ENCODE measurements at regions not wholly inside any gene's neighbourhood (a gene's known extent, or its start where the extent isn't known, plus 50 kb on each side); places are given as distances from the start of the nearest gene placed in this dataset.
"Not testable (repeated sequence)": the region's sequence is repeated elsewhere in the genome, so short reads cannot be mapped to it uniquely, and the experiment has no call there.

DNA sequence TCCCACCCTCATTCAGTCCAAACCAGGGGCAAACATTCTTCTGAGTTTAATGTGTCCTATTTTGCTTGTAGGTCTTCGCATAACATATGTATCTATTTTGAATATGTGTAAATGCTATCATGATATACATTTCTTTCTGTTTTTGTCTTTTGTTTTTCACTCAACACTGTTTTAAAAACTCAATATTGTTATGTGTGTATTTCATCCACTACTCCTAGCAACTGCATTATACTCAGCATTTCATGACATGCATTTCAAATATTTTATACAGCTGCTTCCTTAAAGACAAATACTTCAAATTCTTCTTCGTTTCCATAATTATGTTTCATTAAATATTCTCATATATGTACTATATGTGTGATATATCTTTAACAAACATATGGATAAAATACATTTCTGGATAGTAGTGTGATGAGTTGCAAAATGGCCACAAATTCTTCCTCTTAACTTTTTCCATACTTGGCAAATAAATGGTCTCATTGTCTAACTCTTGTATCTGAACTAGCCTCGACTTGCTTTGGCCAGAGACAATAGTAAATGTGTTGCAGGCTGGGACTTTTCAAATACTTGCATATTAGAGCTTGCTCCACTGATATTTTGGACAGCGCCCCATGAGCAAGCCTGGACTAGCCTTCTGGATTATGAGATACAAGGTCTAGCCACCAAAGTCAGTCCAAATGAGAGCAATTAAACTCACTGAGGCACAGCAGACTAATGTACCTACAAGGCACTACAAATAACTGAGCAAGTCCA, 539.7 kb upstream of the KCND2 start:
- no peak overlapping the region for H3K4me3 ChIP-seq (ENCODE audit: low read depth, low read length)
- POLR2A ChIA-PET: no interaction called here
- no peaks in the 10 kb centered on the region for H3K9me3 ChIP-seq (ENCODE audit: control insufficient read depth, insufficient read depth, low read length)
- H3K27ac ChIP-seq (ENCODE audit: low read depth, low read length): no peak overlapping the region
- no peak for DNase-seq (ENCODE audit: low read depth, low spot score)
- TF ChIP-seq, protein P1, sequence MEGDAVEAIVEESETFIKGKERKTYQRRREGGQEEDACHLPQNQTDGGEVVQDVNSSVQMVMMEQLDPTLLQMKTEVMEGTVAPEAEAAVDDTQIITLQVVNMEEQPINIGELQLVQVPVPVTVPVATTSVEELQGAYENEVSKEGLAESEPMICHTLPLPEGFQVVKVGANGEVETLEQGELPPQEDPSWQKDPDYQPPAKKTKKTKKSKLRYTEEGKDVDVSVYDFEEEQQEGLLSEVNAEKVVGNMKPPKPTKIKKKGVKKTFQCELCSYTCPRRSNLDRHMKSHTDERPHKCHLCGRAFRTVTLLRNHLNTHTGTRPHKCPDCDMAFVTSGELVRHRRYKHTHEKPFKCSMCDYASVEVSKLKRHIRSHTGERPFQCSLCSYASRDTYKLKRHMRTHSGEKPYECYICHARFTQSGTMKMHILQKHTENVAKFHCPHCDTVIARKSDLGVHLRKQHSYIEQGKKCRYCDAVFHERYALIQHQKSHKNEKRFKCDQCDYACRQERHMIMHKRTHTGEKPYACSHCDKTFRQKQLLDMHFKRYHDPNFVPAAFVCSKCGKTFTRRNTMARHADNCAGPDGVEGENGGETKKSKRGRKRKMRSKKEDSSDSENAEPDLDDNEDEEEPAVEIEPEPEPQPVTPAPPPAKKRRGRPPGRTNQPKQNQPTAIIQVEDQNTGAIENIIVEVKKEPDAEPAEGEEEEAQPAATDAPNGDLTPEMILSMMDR (IDR thresholded peaks at IDR 0.05; ENCODE audit: low read depth, low read length): no peak
- no peaks in the 10 kb centered on the region for H3K27me3 ChIP-seq (ENCODE audit: control insufficient read depth, insufficient read depth, low read length)
- CTCF ChIA-PET: no interaction called here

DNA sequence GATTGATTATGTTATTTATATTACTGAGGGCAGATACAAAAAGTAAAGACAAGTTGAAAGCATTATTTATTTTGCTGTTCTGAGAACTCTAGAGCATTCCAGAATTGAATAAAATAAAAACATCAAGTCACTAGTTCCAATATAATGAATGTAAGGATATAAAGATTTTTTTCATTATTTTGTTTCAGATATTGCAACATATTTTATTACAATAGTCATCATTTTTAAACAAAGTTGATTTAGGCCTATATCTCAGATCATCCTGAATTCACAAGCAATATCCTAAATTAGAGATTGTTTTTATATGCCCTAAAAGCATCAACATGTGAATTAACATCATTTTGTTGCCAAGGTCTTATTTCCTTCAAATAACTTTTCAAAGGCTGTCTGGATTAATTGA, 535.6 kb upstream of the KCND2 start:
- Histone ChIP-seq H3K9me3 (ENCODE audit: control insufficient read depth, insufficient read depth, low read length) (no peaks in the 10 kb centered on the region), H3K27me3 (ENCODE audit: control insufficient read depth, insufficient read depth, low read length) (no peaks in the 10 kb centered on the region), H3K27ac (ENCODE audit: low read depth, low read length) (no peak overlapping the region), H3K4me3 (ENCODE audit: low read depth, low read length) (no peak overlapping the region)
- CTCF ChIA-PET: no interaction called here
- no peak for DNase-seq (ENCODE audit: low read depth, low spot score)
- POLR2A ChIA-PET: no interaction called here
- TF ChIP-seq, protein P1 (IDR thresholded peaks at IDR 0.05; ENCODE audit: low read depth, low read length): no peak

DNA sequence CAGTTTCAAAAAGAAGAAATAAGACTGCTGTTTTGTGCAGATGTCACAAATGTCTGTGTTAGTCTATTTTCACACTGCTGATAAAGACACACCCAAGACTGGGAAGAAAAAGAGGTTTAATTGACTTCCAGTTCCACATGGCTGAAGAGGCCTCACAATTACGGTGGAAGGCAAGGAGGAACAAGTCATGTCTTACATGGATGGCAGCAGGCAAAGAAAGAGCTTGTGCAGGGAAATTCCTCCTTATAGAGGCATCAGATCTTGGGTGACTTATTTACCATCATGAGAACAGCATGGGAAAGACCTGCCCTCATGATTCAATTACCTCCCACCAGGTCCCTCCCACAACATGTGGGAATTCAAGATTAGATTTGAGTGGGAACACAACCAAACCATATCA, 527.7 kb upstream of the KCND2 start:
- H3K27me3 ChIP-seq (ENCODE audit: control insufficient read depth, insufficient read depth, low read length); DNase-seq (ENCODE audit: low read depth, low spot score); POLR2A ChIA-PET; CTCF ChIA-PET; H3K27ac ChIP-seq (ENCODE audit: low read depth, low read length); H3K4me3 ChIP-seq (ENCODE audit: low read depth, low read length); H3K9me3 ChIP-seq (ENCODE audit: control insufficient read depth, insufficient read depth, low read length): not testable (repeated sequence)

DNA sequence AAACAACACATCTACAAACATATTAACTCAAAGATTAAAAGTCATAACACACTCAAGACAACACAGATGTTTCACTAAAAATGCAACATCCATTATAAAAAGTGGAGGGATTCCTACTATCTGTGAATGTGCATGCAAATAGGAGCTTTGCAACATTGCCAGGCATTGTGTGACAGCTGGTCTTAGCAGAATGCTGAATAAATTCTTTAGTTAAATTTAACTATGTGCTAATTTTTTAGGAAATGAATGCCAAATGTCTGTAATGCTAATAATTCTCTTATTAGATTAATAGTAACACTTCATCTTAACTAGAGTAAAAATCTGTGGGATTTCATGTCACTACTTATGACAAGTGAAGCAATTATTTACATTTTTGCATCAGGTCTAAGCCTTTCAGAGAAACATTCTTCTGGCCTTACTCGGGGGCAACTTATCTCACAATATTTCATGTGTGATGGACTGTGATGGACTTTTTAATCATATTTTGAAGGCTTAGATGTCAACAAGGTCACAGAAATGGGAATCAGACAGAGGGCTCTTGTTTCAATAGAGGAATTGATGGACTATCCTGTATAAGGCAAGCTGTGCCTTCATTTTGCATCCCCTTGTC, 524.6 kb upstream of the KCND2 start:
- ChIA-PET POLR2A (no interaction called here), CTCF (no interaction called here)
- Histone ChIP-seq H3K9me3 (ENCODE audit: control insufficient read depth, insufficient read depth, low read length) (no peaks in the 10 kb centered on the region), H3K27me3 (ENCODE audit: control insufficient read depth, insufficient read depth, low read length) (no peaks in the 10 kb centered on the region), H3K27ac (ENCODE audit: low read depth, low read length) (no peak overlapping the region), H3K4me3 (ENCODE audit: low read depth, low read length) (no peak overlapping the region)
- TF ChIP-seq, protein P1 (IDR thresholded peaks at IDR 0.05; ENCODE audit: low read depth, low read length): no peak
- DNase-seq (ENCODE audit: low read depth, low spot score): no peak

DNA sequence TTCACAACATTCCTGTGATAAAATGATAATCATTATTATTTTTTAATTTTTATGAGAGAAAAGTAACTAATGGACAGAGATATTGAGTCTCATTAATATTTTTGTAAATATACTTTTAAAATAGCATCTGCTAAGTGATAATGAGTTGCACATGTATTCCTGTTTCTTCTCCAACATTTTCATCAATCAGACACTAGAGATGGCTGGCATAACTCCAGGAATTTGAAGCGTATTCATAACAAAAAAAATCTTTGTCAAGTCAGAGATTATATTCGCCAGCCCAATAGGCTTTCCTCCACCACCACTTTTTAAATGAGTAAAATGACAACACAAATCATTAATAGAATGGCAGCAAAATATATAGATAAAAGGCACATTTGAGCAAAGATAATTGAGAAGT, 524.0 kb upstream of the KCND2 start:
- H3K27ac ChIP-seq (ENCODE audit: low read depth, low read length): no peak overlapping the region
- H3K9me3 ChIP-seq (ENCODE audit: control insufficient read depth, insufficient read depth, low read length): no peaks in the 10 kb centered on the region
- ChIA-PET POLR2A (no interaction called here), CTCF (no interaction called here)
- no peak overlapping the region for H3K4me3 ChIP-seq (ENCODE audit: low read depth, low read length)
- TF ChIP-seq, protein P1 (IDR thresholded peaks at IDR 0.05; ENCODE audit: low read depth, low read length): no peak
- no peaks in the 10 kb centered on the region for H3K27me3 ChIP-seq (ENCODE audit: control insufficient read depth, insufficient read depth, low read length)
- DNase-seq (ENCODE audit: low read depth, low spot score): no peak

Measured in AG04450 (cell line).